Superior temporal gyrus (tissue), 1 donor: ENCODE measurements at regions not wholly inside any gene's neighbourhood (a gene's known extent, or its start where the extent isn't known, plus 50 kb on each side); places are given as distances from the start of the nearest gene placed in this dataset.

Experiments used
- DNase-seq: peaks from one replicate; pipeline ENCODE4 v3.0.0-alpha.2; 2016; ENCODE audit errors: extremely low spot score

DNA sequence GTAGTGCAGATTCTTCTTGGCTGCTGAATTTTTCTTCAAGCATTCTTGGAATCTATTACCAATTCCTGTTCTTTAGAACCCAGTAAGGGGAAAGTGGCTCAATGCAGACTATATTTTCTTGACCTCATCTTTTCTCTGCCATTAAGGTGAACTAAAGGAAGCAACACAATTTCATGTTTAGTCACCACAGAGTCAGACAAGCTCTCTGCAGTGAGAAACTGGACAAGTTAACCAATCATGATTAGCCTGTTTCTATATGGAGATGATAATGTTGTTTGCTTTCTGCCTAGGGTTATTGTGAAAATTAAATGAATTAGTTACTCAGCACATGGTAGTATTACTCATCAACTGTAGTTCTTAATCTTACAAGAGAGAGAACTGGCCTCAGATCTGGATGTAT lies 1075.1 kb downstream of the AGBL1 start:
- DNase-seq, result no peak

- DNase-seq, result no peak
Observed at GRCh38 chr15:87151202-87151748, 1071.6 kb downstream of the AGBL1 start.

GRCh38 chr15:87145696-87146095 lies 1066.0 kb downstream of the AGBL1 start:
- no peak for DNase-seq

DNA sequence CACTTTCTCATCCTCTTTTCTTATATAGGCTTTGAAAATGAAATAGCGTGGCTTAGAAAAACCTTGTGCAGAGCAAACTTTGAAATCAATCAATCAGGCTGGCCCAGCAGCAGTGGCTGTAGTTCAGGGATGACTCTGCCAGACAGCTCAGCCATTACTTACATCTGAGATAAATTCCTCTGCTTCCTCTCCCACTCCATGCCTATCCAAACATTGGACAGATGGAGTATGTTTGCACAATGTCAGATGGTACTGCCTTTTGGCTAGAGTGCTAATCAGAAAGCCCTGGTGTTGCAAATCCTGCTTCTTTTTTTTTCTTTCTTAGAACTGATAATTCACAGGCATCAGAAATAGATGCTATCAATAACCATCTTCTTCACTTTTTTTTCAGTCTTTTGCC lies 1065.1 kb downstream of the AGBL1 start:
- DNase-seq, result no peak

- no peak for DNase-seq
Observed at GRCh38 chr15:87142096-87142495, 1062.4 kb downstream of the AGBL1 start.

DNA sequence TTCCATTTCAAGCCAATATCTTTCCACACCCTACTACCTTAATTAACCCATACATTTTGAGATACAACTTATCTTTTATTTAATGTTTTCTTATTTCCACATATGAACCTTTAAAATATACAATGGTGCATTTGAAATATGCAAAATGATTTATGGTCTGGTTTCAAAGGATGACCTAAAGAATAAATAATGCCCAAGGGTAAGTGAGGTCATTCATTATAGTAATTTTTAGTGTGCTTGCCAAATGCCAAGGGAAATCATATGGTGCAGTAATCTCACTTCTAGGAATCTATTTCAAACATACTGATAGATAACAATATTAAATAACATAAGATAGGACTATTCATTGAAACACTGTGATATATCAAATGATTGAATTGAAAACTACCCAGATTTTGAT lies 1055.4 kb downstream of the AGBL1 start:
- no peak for DNase-seq

GRCh38 chr15:87133704-87134103 lies 1054.0 kb downstream of the AGBL1 start:
- no peak for DNase-seq

DNA sequence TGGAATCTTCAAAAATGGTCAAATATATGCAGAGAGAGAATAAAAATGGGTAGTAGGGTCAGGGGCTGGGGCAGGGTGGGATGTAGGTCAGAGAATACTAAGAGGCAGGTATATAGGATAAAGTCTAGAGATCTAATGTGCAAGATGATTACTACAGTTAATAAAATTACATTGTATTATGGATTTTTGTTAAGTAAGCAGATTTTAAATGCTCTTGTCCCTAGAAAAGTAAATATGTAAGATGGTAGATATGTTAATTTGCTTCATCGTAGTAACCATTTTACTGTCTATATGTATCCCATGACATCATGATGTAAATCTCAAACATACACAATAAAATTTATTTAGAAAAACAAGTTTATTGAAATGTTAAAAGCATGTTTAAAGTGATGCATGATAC lies 1051.4 kb downstream of the AGBL1 start:
- DNase-seq, result no peak

DNA sequence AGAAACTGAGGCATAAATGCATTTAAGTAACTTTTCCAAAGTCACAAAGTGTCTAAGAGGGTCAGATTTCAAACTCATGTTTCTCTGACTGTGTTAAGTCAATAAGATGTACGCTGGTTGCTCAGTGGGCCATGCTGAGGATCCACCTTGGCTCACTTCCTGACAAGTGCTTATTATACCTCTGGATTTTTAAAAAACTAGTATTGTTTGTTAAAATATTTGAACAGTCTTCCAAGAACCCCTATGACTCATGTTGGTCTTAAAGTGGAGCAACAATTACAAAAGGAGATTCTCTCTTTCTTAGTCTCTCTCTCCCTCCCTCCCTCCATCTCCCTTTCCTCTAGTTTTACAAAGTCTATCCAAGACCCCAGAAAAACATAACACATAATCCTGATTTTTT lies 1050.2 kb downstream of the AGBL1 start:
- DNase-seq, result no peak

DNA sequence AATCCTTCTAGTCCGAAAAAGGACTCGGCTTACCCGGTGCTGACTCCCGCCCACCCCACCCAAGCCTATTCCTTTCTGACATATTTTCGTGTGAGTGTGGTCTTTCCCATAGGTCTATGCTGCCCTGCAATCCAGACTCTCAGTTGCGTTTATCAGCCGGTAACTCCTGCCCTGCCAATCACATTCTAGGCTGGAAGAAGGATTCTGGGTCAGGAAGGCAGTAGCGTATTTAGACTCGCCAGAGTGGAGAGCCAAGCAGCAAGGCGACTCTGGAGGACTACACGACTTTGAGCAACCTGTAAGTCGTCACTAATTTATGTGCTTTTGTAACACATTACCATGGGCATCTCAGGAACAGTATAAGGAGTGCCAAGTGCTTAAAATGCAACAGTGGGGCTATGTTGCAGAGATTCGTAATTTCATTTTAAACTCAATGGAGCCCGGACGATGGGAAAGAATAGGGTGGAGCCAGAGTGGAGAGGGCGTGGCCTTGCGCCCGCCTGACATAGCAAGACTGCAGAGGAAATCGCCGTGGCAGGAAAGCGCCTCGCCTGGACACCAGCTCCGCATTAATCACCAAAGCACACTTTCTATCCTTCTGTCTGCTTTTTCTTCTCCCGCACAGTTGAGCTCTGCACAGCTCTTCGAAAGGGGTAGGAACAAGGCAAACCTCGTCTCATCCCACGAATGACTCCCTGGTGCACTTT lies 1044.2 kb downstream of the AGBL1 start:
- DNase-seq, result no peak

- no peak for DNase-seq
Observed at GRCh38 chr15:87121336-87121735, 1041.7 kb downstream of the AGBL1 start.

- no peak for DNase-seq
Observed at GRCh38 chr15:87120555-87120954, 1040.9 kb downstream of the AGBL1 start.

- no peak for DNase-seq
Observed at GRCh38 chr15:87118846-87119245, 1039.2 kb downstream of the AGBL1 start.

GRCh38 chr15:87118435-87118834 lies 1038.8 kb downstream of the AGBL1 start:
- no peak for DNase-seq

- DNase-seq, result no peak
Observed at GRCh38 chr15:87115795-87116194, 1036.1 kb downstream of the AGBL1 start.

- DNase-seq, result no peak
Observed at GRCh38 chr15:87099916-87100315, 1020.2 kb downstream of the AGBL1 start.

DNA sequence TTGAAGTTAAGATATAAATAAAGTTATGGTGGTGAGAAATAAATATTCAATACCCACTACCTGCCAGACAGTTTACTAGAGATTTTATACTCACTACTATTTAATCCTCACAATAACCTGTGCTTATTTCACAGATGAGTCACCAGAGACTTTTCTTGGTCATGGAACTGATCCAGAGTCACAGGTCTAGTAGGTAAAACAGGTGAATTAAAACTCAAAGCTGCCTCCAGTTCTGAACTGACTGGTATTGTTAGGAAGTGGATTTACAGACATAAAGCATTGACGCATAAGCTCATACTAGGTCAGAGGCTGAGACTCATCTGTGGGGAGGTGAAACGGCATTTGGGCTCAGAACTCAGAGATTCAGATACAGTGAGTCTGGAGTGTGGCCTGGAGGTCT lies 1009.9 kb downstream of the AGBL1 start:
- no peak for DNase-seq

DNA sequence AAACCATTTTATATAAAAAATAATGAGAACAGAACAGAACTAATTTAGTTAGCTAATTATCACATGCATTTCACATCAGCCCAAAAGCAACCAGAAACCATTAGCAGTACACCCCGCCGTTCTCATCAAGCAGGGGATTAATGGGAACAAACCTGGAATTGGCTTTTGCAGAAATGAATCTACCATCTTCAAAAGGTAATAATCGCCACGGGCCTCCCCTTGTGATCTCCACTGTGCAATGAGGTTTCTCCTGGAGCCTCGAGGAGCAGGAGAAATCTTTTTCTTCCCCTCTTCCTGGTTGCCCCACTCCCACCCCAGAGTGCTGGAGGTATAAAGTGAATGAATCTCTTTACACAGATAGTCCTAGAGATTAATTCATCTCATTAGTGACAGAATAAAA lies 1003.5 kb downstream of the AGBL1 start:
- DNase-seq, result no peak

GRCh38 chr15:87082581-87082980 lies 1002.9 kb downstream of the AGBL1 start:
- DNase-seq, result no peak

DNA sequence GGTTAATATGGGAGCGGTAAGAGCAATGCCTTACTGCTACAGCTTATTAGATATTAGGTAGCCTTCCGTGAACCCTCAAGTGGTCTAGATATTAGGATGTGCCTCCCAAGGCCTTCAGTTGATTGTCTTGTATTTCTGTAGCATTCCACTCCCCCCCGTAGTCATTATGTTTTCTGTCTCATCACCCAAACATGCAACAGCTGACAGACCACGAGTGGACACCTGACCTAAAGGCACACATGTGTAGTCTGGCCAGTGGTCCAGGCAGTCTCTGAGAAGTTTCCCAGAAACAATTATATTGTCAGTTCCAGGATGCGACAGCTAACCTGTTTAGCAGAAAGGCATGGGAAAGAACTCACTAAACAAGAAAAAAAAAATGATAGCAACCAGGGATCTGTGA lies 1000.9 kb downstream of the AGBL1 start:
- DNase-seq, result no peak
